ENCODE measurements at regions not wholly inside any gene's neighbourhood (a gene's known extent, or its start where the extent isn't known, plus 50 kb on each side); places are given as distances from the start of the nearest gene placed in this dataset.

- Histone ChIP-seq H3K14ac (replicated peaks; ENCODE audit: low read depth, low read length) (peak overlapping the region; percentile 2; the same call in 1 of the 2 replicates), H2AK5ac (ENCODE audit: low read depth, low read length) (peak overlapping the region; percentile 67), H3K27ac (ENCODE audit: insufficient read depth, low read length) (peak overlapping the region; percentile 16; the same call in 1 of the 2 replicates), H3K4me1 (ENCODE audit: control insufficient read depth, insufficient read depth, low read length) (peaks cover 27% of the 10 kb centered on the region), H3K36me3 (ENCODE audit: control insufficient read depth, insufficient read depth, low read length) (no peaks in the 10 kb centered on the region), H2BK120ac (ENCODE audit: low read depth, low read length) (peak overlapping the region; percentile 8), H3K4me2 (ENCODE audit: low read depth, low read length) (peak overlapping the region; percentile 8; the same call in 1 of the 2 replicates), H2AFZ (replicated peaks; ENCODE audit: low read length, poor library complexity) (peak overlapping the region; percentile 73), H3K9me1 (ENCODE audit: insufficient read depth, low read length) (peaks cover 17% of the 10 kb centered on the region), H2BK5ac (ENCODE audit: low read depth, low read length, poor library complexity, severe bottlenecking) (no peak overlapping the region), H2AK9ac (replicated peaks; ENCODE audit: low read depth, low read length, poor library complexity) (no peak overlapping the region), H3K23ac (ENCODE audit: low read depth, low read length) (no peak overlapping the region), H3K4me3 (ENCODE audit: insufficient read depth, low read depth, low read length) (no peak overlapping the region), H3K9ac (ENCODE audit: low read depth, low read length) (peak overlapping the region; percentile 3; the same call in 1 of the 2 replicates), H3K9me3 (ENCODE audit: control insufficient read depth, insufficient read depth, low read length) (peaks cover 2% of the 10 kb centered on the region; the same call in 1 of the 2 replicates), H3K4ac (ENCODE audit: low read depth, low read length) (peak overlapping the region; percentile 7), H4K8ac (ENCODE audit: low read depth in 2 of 2, low read length in 2 of 2) (peak overlapping the region in 1 of 2 experiments; percentile 29; a peak in 2 of 4 replicates), H3K79me1 (ENCODE audit: low read depth in 1 of 2, low read length in 2 of 2) (no peaks in the 10 kb centered on the region), H3K27me3 (ENCODE audit: control insufficient read depth, insufficient read depth, low read length) (no peaks in the 10 kb centered on the region), H4K20me1 (ENCODE audit: insufficient read depth, low read length) (0 out of 2 replicates have a peak, but pooled peaks cover 3% of the 10 kb centered on the region), H3K18ac (ENCODE audit: low read depth, low read length) (peak overlapping the region; percentile 49), H4K5ac (ENCODE audit: low read depth, low read length) (peak overlapping the region; percentile 54; the same call in 1 of the 2 replicates), H2BK15ac (ENCODE audit: low read depth, low read length) (peak overlapping the region; percentile 67; the same call in 1 of the 3 replicates), H2BK20ac (ENCODE audit: low read depth, low read length) (peak overlapping the region; percentile 59), H3K56ac (ENCODE audit: extremely low read depth, insufficient read depth, low read length) (no peak overlapping the region), H4K91ac (ENCODE audit: insufficient read depth, low read depth, low read length) (peak overlapping the region; percentile 6; the same call in 1 of the 2 replicates)
- dilution Hi-C loops (cut with HindIII; ENCODE audit: low sequenced_read_pairs, unreplicated experiment), result no loop called here
- BruUV-seq (replicated peaks), result no TSS peak
- no peak for ATAC-seq (ENCODE audit: low read depth)
- CTCF ChIA-PET, result no interaction called here
- 25% methylated on average over 2 of the region's 6 CpGs; no CpG with 5 or more reads in 1 of the 2 experiments for WGBS, 2 experiments (ENCODE audit: extremely low coverage in 2 of 2, insufficient read length in 1 of 2)
- intact Hi-C loops (cut with micrococcal nuclease), result loop anchor here (5.0 to 10.0 kb wide), 3 partner anchors 90 to 572 kb away; partner anchors contain the start of genes CKS2, SECISBP2 and SHC3
- TF ChIP-seq POLR2A (IDR thresholded peaks at IDR 0.05; ENCODE audit: low read depth, low read length), result no peak
- no peak for TF ChIP-seq CHD1 (IDR thresholded peaks at IDR 0.05; ENCODE audit: low read depth, low read length)
- no peak for TF ChIP-seq MXI1 (IDR thresholded peaks at IDR 0.05; ENCODE audit: borderline replicate concordance, low read depth, low read length)
- TF ChIP-seq CEBPB (IDR thresholded peaks at IDR 0.05; ENCODE audit: low read depth, low read length), result no peak
- TF ChIP-seq RCOR1 (IDR thresholded peaks at IDR 0.05; ENCODE audit: insufficient replicate concordance, low read length), result no peak
- TF ChIP-seq ELK1 (IDR thresholded peaks at IDR 0.05; ENCODE audit: borderline replicate concordance, low read depth, low read length), result no peak
- no peak for TF ChIP-seq SMC3 (IDR thresholded peaks at IDR 0.05; ENCODE audit: low read depth, low read length)
- no peak for TF ChIP-seq RAD21 (IDR thresholded peaks at IDR 0.05; ENCODE audit: low read length)
- no peak for TF ChIP-seq USF2 (IDR thresholded peaks at IDR 0.05; ENCODE audit: low read depth, low read length)
- no peak for TF ChIP-seq RFX5 (IDR thresholded peaks at IDR 0.05; ENCODE audit: low read depth, low read length)
- no peak for TF ChIP-seq NFE2L2 (IDR thresholded peaks at IDR 0.05; ENCODE audit: low read depth, low read length)
- TF ChIP-seq FOS (IDR thresholded peaks at IDR 0.05; ENCODE audit: low read depth, low read length), result no peak
- peak; percentile 55 for DNase-seq
- POLR2A ChIA-PET (ENCODE audit: unreplicated experiment), result no interaction called here
- in situ Hi-C loops (cut with MboI; ENCODE audit: low sequenced_read_pairs), result no loop called here
Observed at GRCh38 chr9:88742483-88742882, 207.5 kb downstream of the NXNL2 start.

Data from IMR-90 (cell line).